ENCODE measurements at regions not wholly inside any gene's neighbourhood (a gene's known extent, or its start where the extent isn't known, plus 50 kb on each side); places are given as distances from the start of the nearest gene placed in this dataset.

DNA sequence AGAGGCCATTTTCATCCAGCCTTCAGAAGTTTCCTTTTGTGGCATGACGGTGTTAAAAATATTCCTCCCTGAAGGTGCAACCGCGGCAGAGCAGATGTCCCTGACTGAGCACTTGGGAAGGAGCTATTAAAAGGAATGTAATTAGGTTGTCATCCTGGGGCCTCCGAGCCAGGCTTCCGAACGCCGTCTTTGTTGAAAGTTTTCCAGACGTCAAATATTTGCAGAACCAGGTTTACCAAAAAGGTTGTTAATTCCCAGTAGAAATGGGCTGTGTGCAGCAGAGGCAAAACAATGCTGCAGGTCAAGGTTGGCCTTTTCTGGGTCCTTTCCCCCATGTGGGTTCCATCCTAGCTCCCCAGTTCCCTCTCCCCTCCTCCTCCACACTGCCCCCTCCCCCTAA lies 88.8 kb upstream of the CALM2 start:
- no peak for DNase-seq (ENCODE audit: low read depth in 2 of 2)

- DNase-seq (ENCODE audit: low read depth in 2 of 2) = no peak
Observed at GRCh38 chr2:47264686-47265085, 88.4 kb upstream of the CALM2 start.

DNA sequence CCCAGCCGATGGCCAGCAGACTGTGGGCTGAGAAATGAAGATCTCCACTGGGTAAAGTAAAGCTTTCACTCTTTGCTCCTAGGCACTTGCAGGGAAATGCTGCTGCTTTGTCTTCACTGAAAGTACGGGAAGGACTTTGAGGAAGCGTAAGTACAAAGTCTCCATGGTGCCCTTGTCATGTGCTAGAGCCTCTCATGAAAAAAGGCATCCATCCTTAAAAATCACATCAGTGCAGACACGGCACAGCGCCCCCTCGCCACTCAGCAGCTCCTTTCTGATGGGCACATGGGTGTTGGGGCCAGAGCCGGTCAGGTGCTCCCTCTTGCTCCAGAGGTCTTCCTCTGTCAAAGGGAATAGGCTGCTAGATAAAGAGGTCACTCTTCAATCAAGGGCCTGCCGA lies 87.8 kb upstream of the CALM2 start:
- DNase-seq (ENCODE audit: low read depth in 2 of 2) = no peak

DNA sequence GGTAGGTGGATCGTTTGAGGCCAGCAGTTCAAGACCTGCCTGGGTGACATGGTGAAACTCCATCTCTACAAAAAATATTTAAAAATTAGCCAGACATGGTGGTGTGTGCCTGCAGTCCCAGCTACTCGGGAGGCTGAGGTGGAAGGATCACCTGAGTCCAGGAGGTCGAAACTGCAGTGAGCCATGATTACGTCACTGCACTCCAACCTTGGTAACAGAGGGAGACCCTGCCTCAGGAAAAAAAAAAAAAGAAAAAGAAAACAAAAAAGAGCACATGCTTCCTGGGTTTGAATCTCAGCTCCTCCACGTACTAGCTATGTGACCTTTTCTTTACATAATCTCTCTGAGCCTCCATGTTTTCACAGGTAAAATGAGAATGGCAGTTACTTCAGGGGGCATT lies 86.3 kb upstream of the CALM2 start:
- no peak for DNase-seq (ENCODE audit: low read depth in 2 of 2)

- no peak for DNase-seq (ENCODE audit: low read depth in 2 of 2)
Observed at GRCh38 chr2:47260971-47261370, 84.7 kb upstream of the CALM2 start.

GRCh38 chr2:47259829-47260228 lies 83.5 kb upstream of the CALM2 start:
- DNase-seq (ENCODE audit: low read depth in 2 of 2) = no peak

GRCh38 chr2:47257946-47258348 lies 81.6 kb upstream of the CALM2 start:
- no peak for DNase-seq (ENCODE audit: low read depth in 2 of 2)

DNA sequence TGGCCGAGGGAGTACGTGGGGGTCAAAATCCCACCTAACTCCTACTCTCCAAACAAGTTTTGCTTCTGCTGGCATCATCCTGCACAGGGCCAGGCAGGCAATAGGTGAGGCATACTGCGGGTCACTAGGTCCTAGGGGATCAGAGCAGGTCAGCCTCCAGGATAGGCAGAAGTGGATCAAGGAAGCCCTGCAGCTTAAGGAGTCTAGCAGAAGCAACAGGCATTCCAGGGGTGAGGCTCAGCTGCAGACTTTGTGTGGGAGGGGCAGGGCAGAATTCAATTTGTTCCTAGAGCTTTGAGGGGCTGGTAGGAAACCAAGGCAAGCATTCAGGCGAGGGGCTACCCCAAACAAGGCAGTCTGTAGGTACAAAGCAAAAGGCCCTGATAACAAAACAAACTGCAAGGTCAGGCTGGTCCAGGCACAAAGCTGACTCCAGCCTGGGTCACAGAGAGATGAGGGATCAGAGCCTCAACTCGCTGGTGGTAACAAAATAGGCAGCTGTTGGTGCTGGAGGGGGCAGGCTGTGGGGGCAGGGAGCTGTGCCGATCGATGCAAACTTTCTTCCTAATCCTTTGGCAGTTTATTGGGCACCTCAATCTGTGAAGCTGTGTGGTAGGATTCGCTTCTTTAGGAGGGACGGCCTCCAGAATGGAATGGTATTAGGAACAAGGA lies 80.2 kb upstream of the CALM2 start:
- no peak for DNase-seq (ENCODE audit: low read depth in 2 of 2)

- no peak for DNase-seq (ENCODE audit: low read depth in 2 of 2)
Observed at GRCh38 chr2:47255794-47256193, 79.5 kb upstream of the CALM2 start.

GRCh38 chr2:47254464-47254863 lies 78.2 kb upstream of the CALM2 start:
- DNase-seq (ENCODE audit: low read depth in 2 of 2) = no peak

GRCh38 chr2:47253447-47253846 lies 77.1 kb upstream of the CALM2 start:
- DNase-seq (ENCODE audit: low read depth in 2 of 2) = no peak

- no peak for DNase-seq (ENCODE audit: low read depth in 2 of 2)
Observed at GRCh38 chr2:47251404-47251675, 75.0 kb upstream of the CALM2 start.

GRCh38 chr2:47250586-47251403 lies 74.5 kb upstream of the CALM2 start:
- DNase-seq (ENCODE audit: low read depth in 2 of 2) = no peak

- DNase-seq (ENCODE audit: low read depth in 2 of 2) = no peak
Observed at GRCh38 chr2:47249931-47250330, 73.6 kb upstream of the CALM2 start.

- no peak for DNase-seq (ENCODE audit: low read depth in 2 of 2)
Observed at GRCh38 chr2:47249157-47249900, 73.0 kb upstream of the CALM2 start.

GRCh38 chr2:47243596-47244323 lies 67.4 kb upstream of the CALM2 start:
- no peak for DNase-seq (ENCODE audit: low read depth in 2 of 2)

DNA sequence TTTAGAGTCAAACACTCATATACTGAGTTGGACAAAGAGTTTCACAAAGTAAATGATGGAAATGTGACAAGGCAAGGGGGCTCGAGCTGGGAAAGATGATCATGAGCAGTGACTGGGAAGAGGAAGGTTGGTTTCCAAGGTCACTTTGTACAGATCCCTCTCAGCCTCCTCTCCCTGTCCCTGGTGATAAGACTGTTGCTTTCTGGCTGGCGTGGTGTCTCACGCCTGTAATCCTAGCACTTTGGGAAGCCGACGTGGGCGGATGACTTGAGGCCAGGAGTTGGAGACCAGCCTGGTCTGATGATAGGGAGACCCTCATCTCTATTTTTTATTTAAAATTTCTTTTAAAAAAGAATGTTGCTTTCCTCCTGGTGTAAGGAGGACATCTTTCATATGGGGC lies 65.4 kb upstream of the CALM2 start:
- DNase-seq (ENCODE audit: low read depth in 2 of 2) = no peak

- DNase-seq (ENCODE audit: low read depth in 2 of 2) = no peak
Observed at GRCh38 chr2:47239119-47239969, 63.0 kb upstream of the CALM2 start.

- no peak for DNase-seq (ENCODE audit: low read depth in 2 of 2)
Observed at GRCh38 chr2:47238638-47239037, 62.3 kb upstream of the CALM2 start.

- DNase-seq (ENCODE audit: low read depth in 2 of 2) = no peak
Observed at GRCh38 chr2:47237375-47238334, 61.3 kb upstream of the CALM2 start.

Measured in stimulated activated CD4-positive, alpha-beta T cell treated with anti-CD3 and anti-CD28 coated beads, Interleukin-1b, Interleukin-23, amount 100 ng/mL, for 4 hours (primary cell).